Astrocyte (in vitro differentiated cells and primary cell): ENCODE measurements at regions not wholly inside any gene's neighbourhood (a gene's known extent, or its start where the extent isn't known, plus 50 kb on each side); places are given as distances from the start of the nearest gene placed in this dataset.
"Not testable (repeated sequence)": the region's sequence is repeated elsewhere in the genome, so short reads cannot be mapped to it uniquely, and the experiment has no call there.

ENCODE experiments used
- DNase-seq: peaks from one replicate; pipeline ENCODE4 v3.0.0-alpha.2; 2010; ENCODE audit warnings: low read depth
- FAIRE-seq: peaks from 2 replicates; lab custom pipeline; 2011; peaks lifted over from hg19 to GRCh38; lab: Jason Lieb, UNC
- H2AFZ ChIP-seq: 2 replicates; pipeline ENCODE4 v1.6.0; 2012; ENCODE audit warnings: low read depth, low read length, inconsistent platforms
- H3K27ac ChIP-seq: 2 replicates; pipeline ENCODE4 v1.5.1; 2011; ENCODE audit warnings: low read depth, low read length, inconsistent platforms
- H3K27me3 ChIP-seq: 2 replicates; pipeline ENCODE4 v1.6.0; 2011; ENCODE audit warnings: low read length, inconsistent platforms; ENCODE audit not compliant: insufficient read depth
- H3K36me3 ChIP-seq: 2 replicates; pipeline ENCODE4 v1.5.1; 2011; ENCODE audit warnings: low read length, inconsistent platforms; ENCODE audit not compliant: insufficient read depth
- H3K4me1 ChIP-seq: 2 replicates; pipeline ENCODE4 v1.5.1; 2011; ENCODE audit warnings: low read length, inconsistent platforms; ENCODE audit not compliant: insufficient read depth
- H3K4me2 ChIP-seq: 2 replicates; pipeline ENCODE4 v1.6.0; 2012; ENCODE audit warnings: low read length, inconsistent platforms
- H3K4me3 ChIP-seq: 2 replicates; pipeline ENCODE4 v1.5.1; 2011; ENCODE audit warnings: low read depth, mild to moderate bottlenecking, low read length, inconsistent platforms; ENCODE audit not compliant: insufficient read depth
- H3K79me2 ChIP-seq: 2 replicates; pipeline ENCODE4 v1.6.0; 2012; ENCODE audit warnings: mild to moderate bottlenecking, low read length, inconsistent platforms; ENCODE audit not compliant: insufficient read depth
- H3K9ac ChIP-seq: 2 replicates; pipeline ENCODE4 v1.6.0; 2012; ENCODE audit warnings: mild to moderate bottlenecking, low read length, inconsistent platforms
- H3K9me3 ChIP-seq: 2 replicates; pipeline ENCODE4 v1.5.1; 2012; ENCODE audit warnings: low read depth, mild to moderate bottlenecking, low read length, inconsistent platforms; ENCODE audit not compliant: insufficient read depth
- H4K20me1 ChIP-seq: 2 replicates; pipeline ENCODE4 v1.6.0; 2012; ENCODE audit warnings: low read length, inconsistent platforms; ENCODE audit not compliant: insufficient read depth
- H3K27ac Mint-ChIP-seq: one replicate; pipeline ENCODE4 v1.8.0; 2021; ENCODE audit warnings: mild to moderate bottlenecking, mixed read lengths; ENCODE audit not compliant: unreplicated experiment
- H3K27me3 Mint-ChIP-seq: one replicate; pipeline ENCODE4 v1.8.0; 2021; ENCODE audit warnings: low read depth, mixed read lengths; ENCODE audit not compliant: unreplicated experiment
- H3K36me3 Mint-ChIP-seq: one replicate; pipeline ENCODE4 v1.8.0; 2021; ENCODE audit warnings: low read depth, mixed read lengths; ENCODE audit not compliant: unreplicated experiment
- H3K4me1 Mint-ChIP-seq: one replicate; pipeline ENCODE4 v1.8.0; 2021; ENCODE audit warnings: low read depth, mixed read lengths; ENCODE audit not compliant: unreplicated experiment
- H3K4me3 Mint-ChIP-seq: one replicate; pipeline ENCODE4 v1.8.0; 2021; ENCODE audit warnings: mild to moderate bottlenecking, moderate library complexity, mixed read lengths; ENCODE audit not compliant: unreplicated experiment
- H3K9me3 Mint-ChIP-seq: one replicate; pipeline ENCODE4 v1.8.0; 2021; ENCODE audit warnings: mild to moderate bottlenecking, mixed read lengths; ENCODE audit not compliant: unreplicated experiment
- CTCF ChIP-seq: IDR thresholded peaks from 2 replicates; pipeline ENCODE4 v1.5.1; 2011; ENCODE audit warnings: low read depth, mild to moderate bottlenecking, inconsistent platforms, low read length, moderate library complexity; ENCODE audit not compliant: insufficient read depth
- EZH2 ChIP-seq: IDR thresholded peaks from 2 replicates; pipeline ENCODE4 v1.6.1; 2012; ENCODE audit warnings: mild to moderate bottlenecking, low read length, inconsistent platforms; ENCODE audit not compliant: insufficient read depth

- H3K79me2 ChIP-seq, H3K4me1 Mint-ChIP-seq, H2AFZ ChIP-seq, H3K4me2 ChIP-seq, H3K9ac ChIP-seq, H3K4me1 ChIP-seq, H3K9me3 Mint-ChIP-seq, H3K36me3 ChIP-seq, H3K27ac ChIP-seq, H4K20me1 ChIP-seq, DNase-seq, H3K4me3 Mint-ChIP-seq, H3K36me3 Mint-ChIP-seq, H3K27me3 ChIP-seq, H3K27me3 Mint-ChIP-seq, H3K4me3 ChIP-seq, H3K9me3 ChIP-seq, H3K27ac Mint-ChIP-seq: not testable (repeated sequence)
- peak; percentile 39 for FAIRE-seq
Observed at GRCh38 chr5:100080703-100081102, 454.5 kb upstream of the FAM174A start.

GRCh38 chr5:100079163-100079562 lies 456.0 kb upstream of the FAM174A start:
- H3K9me3 Mint-ChIP-seq, FAIRE-seq, H3K9me3 ChIP-seq, H3K4me2 ChIP-seq, H3K9ac ChIP-seq, H3K79me2 ChIP-seq, H3K4me3 ChIP-seq, DNase-seq, H3K27me3 ChIP-seq, H3K36me3 Mint-ChIP-seq, H3K27me3 Mint-ChIP-seq, H3K27ac ChIP-seq, H3K4me3 Mint-ChIP-seq, H3K4me1 Mint-ChIP-seq, H3K4me1 ChIP-seq, H2AFZ ChIP-seq, H3K27ac Mint-ChIP-seq, H4K20me1 ChIP-seq, H3K36me3 ChIP-seq: not testable (repeated sequence)

- not testable (repeated sequence) for H3K36me3 ChIP-seq, H3K4me1 Mint-ChIP-seq, H2AFZ ChIP-seq, H3K4me3 ChIP-seq, H3K9me3 Mint-ChIP-seq, H3K4me1 ChIP-seq, H3K79me2 ChIP-seq, H3K27ac ChIP-seq, FAIRE-seq, H3K27me3 ChIP-seq, H3K9me3 ChIP-seq, H3K36me3 Mint-ChIP-seq, H3K9ac ChIP-seq, H3K27ac Mint-ChIP-seq, H4K20me1 ChIP-seq, H3K4me3 Mint-ChIP-seq, DNase-seq, H3K4me2 ChIP-seq, H3K27me3 Mint-ChIP-seq
Observed at GRCh38 chr5:100066020-100066419, 469.2 kb upstream of the FAM174A start.

GRCh38 chr5:100043475-100043874 lies 491.7 kb upstream of the FAM174A start:
- H3K27ac Mint-ChIP-seq, result no peak overlapping the region
- H3K9me3 Mint-ChIP-seq, result no peaks in the 10 kb centered on the region
- H3K4me2 ChIP-seq, result no peak overlapping the region
- no peaks in the 10 kb centered on the region for H3K79me2 ChIP-seq
- H3K4me1 ChIP-seq, result no peaks in the 10 kb centered on the region
- H3K36me3 ChIP-seq, result no peaks in the 10 kb centered on the region
- no peaks in the 10 kb centered on the region for H3K27me3 ChIP-seq
- H3K27ac ChIP-seq, result no peak overlapping the region
- DNase-seq (no peak), FAIRE-seq (no peak)
- H4K20me1 ChIP-seq, result no peaks in the 10 kb centered on the region
- no peak overlapping the region for H2AFZ ChIP-seq
- no peak overlapping the region for H3K9ac ChIP-seq
- no peaks in the 10 kb centered on the region for H3K27me3 Mint-ChIP-seq
- H3K4me1 Mint-ChIP-seq, result no peaks in the 10 kb centered on the region
- no peak overlapping the region for H3K4me3 Mint-ChIP-seq
- no peaks in the 10 kb centered on the region for H3K36me3 Mint-ChIP-seq
- TF ChIP-seq EZH2, result no peak
- no peak for TF ChIP-seq CTCF
- no peaks in the 10 kb centered on the region for H3K9me3 ChIP-seq
- H3K4me3 ChIP-seq, result no peak overlapping the region
